GM13977 (cell line): ENCODE measurements at regions not wholly inside any gene's neighbourhood (a gene's known extent, or its start where the extent isn't known, plus 50 kb on each side); places are given as distances from the start of the nearest gene placed in this dataset.
"Not testable (repeated sequence)": the region's sequence is repeated elsewhere in the genome, so short reads cannot be mapped to it uniquely, and the experiment has no call there.

Experiments used
- DNase-seq: peaks from one replicate; pipeline ENCODE4 v3.0.0; 2012; ENCODE audit warnings: low spot score
- CTCF ChIP-seq: IDR thresholded peaks from 2 replicates; pipeline ENCODE4 v1.5.1; 2012; ENCODE audit warnings: mild to moderate bottlenecking, control low read depth; ENCODE audit not compliant: insufficient read depth; ENCODE audit errors: extremely low read depth, missing control alignments
- in situ Hi-C: fragments of 300-500 bp; cut with MboI; formaldehyde crosslinking; loops from one replicate; pipeline ENCODE4 v1.12.0; 2022; ENCODE audit warnings: low sequenced_read_pairs, low pct_unique_long_range_greater_than_20kb, mixed read lengths, inconsistent platforms; ENCODE audit not compliant: unreplicated experiment

GRCh38 chr6:78538002-78538401 lies 329.3 kb upstream of the IRAK1BP1 start:
- no peak for TF ChIP-seq CTCF
- DNase-seq = no peak

GRCh38 chr6:78547636-78548035 lies 319.7 kb upstream of the IRAK1BP1 start:
- in situ Hi-C loops, DNase-seq: not testable (repeated sequence)

More at GRCh38 chr6:78538002-78538401, 329.3 kb upstream of the IRAK1BP1 start:
- in situ Hi-C loops = no loop called here

- in situ Hi-C loops = no loop called here
- DNase-seq = no peak
- TF ChIP-seq CTCF = no peak
These were observed 316.0 kb upstream of the IRAK1BP1 start for GRCh38 chr6:78551361-78551760.

- in situ Hi-C loops = no loop called here
- no peak for TF ChIP-seq CTCF
- DNase-seq = no peak
These were observed 314.9 kb upstream of the IRAK1BP1 start for GRCh38 chr6:78552435-78552834.

- in situ Hi-C loops = no loop called here
- DNase-seq = no peak
These were observed 313.0 kb upstream of the IRAK1BP1 start for GRCh38 chr6:78554341-78554740.

GRCh38 chr6:78559056-78559455 lies 308.3 kb upstream of the IRAK1BP1 start:
- in situ Hi-C loops = no loop called here
- no peak for DNase-seq
- no peak for TF ChIP-seq CTCF

More at GRCh38 chr6:78554341-78554740, 313.0 kb upstream of the IRAK1BP1 start:
- TF ChIP-seq CTCF = no peak

GRCh38 chr6:78561015-78561414 lies 306.3 kb upstream of the IRAK1BP1 start:
- no peak for DNase-seq
- in situ Hi-C loops = no loop called here
- TF ChIP-seq CTCF = no peak
